Keratinocyte (primary cell): ENCODE measurements at regions not wholly inside any gene's neighbourhood (a gene's known extent, or its start where the extent isn't known, plus 50 kb on each side); places are given as distances from the start of the nearest gene placed in this dataset.

ENCODE experiments used
- DNase-seq: peaks from one replicate; pipeline ENCODE4 v3.0.0-alpha.2; 2011; ENCODE audit warnings: low read depth, missing footprints, low spot score
- FAIRE-seq: peaks from 2 replicates; lab custom pipeline; 2011; peaks lifted over from hg19 to GRCh38; lab: Jason Lieb, UNC
- H2AFZ ChIP-seq: 2 replicates; pipeline ENCODE4 v1.6.0; 2012; ENCODE audit warnings: low read length, control low read depth, inconsistent platforms; ENCODE audit not compliant: control insufficient read depth
- H3K27ac ChIP-seq: 2 replicates; pipeline ENCODE4 v1.5.1; 2011; ENCODE audit warnings: low read length; ENCODE audit not compliant: control insufficient read depth, insufficient read depth
- H3K27me3 ChIP-seq: 3 replicates; pipeline ENCODE4 v1.6.0; 2011; ENCODE audit warnings: low read length; ENCODE audit not compliant: control insufficient read depth, insufficient read depth; ENCODE audit errors: extremely low read depth
- H3K36me3 ChIP-seq, 2 experiments: 2 replicates in 1 of 2; 3 replicates in 1 of 2; pipeline ENCODE4 v1.5.1; 2011; ENCODE audit warnings: low read length in 2 of 2, mild to moderate bottlenecking in 1 of 2; ENCODE audit not compliant: control insufficient read depth in 2 of 2, insufficient read depth in 2 of 2; ENCODE audit errors: extremely low read depth in 1 of 2
- H3K4me1 ChIP-seq: 3 replicates; pipeline ENCODE4 v1.5.1; 2011; ENCODE audit warnings: low read length; ENCODE audit not compliant: control insufficient read depth, insufficient read depth; ENCODE audit errors: extremely low read depth
- H3K4me2 ChIP-seq: 3 replicates; pipeline ENCODE4 v1.6.0; 2011; ENCODE audit warnings: low read depth, low read length; ENCODE audit not compliant: control insufficient read depth, insufficient read depth; ENCODE audit errors: extremely low read depth
- H3K4me3 ChIP-seq, 3 experiments: fragments of 200-600 bp in 1 of 3; sonication (generic) in 1 of 3; 2 replicates in 2 of 3; 3 replicates in 1 of 3; pipeline ENCODE4 v1.5.1; 2011 to 2016; ENCODE audit warnings: low read length in 3 of 3, mild to moderate bottlenecking in 3 of 3, control low read depth in 2 of 3, inconsistent platforms in 1 of 3, low read depth in 1 of 3, mixed read lengths in 1 of 3, mixed run types in 1 of 3, moderate library complexity in 1 of 3; ENCODE audit not compliant: control insufficient read depth in 2 of 3, insufficient read depth in 2 of 3; ENCODE audit errors: extremely low read depth in 1 of 3
- H3K79me2 ChIP-seq: 2 replicates; pipeline ENCODE4 v1.6.0; 2012; ENCODE audit warnings: low read length; ENCODE audit not compliant: control insufficient read depth, insufficient read depth
- H3K9ac ChIP-seq: 3 replicates; pipeline ENCODE4 v1.6.0; 2011; ENCODE audit warnings: low read length; ENCODE audit not compliant: control insufficient read depth, insufficient read depth; ENCODE audit errors: extremely low read depth
- H3K9me1 ChIP-seq: 3 replicates; pipeline ENCODE4 v1.6.0; 2011; ENCODE audit warnings: low read length; ENCODE audit not compliant: control insufficient read depth, insufficient read depth; ENCODE audit errors: extremely low read depth
- H3K9me3 ChIP-seq: 2 replicates; pipeline ENCODE4 v1.5.1; 2012; ENCODE audit warnings: low read depth, low read length; ENCODE audit not compliant: control insufficient read depth
- H4K20me1 ChIP-seq: 3 replicates; pipeline ENCODE4 v1.6.0; 2011; ENCODE audit warnings: low read length; ENCODE audit not compliant: control insufficient read depth, insufficient read depth; ENCODE audit errors: extremely low read depth
- CTCF ChIP-seq, 3 experiments: IDR thresholded peaks in 1 of 3; conservative IDR thresholded peaks in 1 of 3; optimal IDR thresholded peaks in 1 of 3; 2 replicates in 2 of 3; 3 replicates in 1 of 3; pipeline versions ENCODE3 to v1.5.1; 2011; ENCODE audit warnings: low read length in 3 of 3, mild to moderate bottlenecking in 3 of 3, moderate library complexity in 2 of 3, control low read depth in 1 of 3, inconsistent platforms in 1 of 3; ENCODE audit not compliant: insufficient read depth in 2 of 3; ENCODE audit errors: extremely low read depth in 1 of 3
- EZH2 ChIP-seq: IDR thresholded peaks from one replicate; pipeline ENCODE4 v1.6.1; 2012; ENCODE audit warnings: inconsistent platforms, mild to moderate bottlenecking, low read length, moderate library complexity
- dilution Hi-C: fragments of 300-500 bp; cut with MboI; formaldehyde crosslinking; loops from one replicate; pipeline ENCODE4 v1.7.0; 2020; ENCODE audit warnings: low sequenced_read_pairs; ENCODE audit not compliant: extremely low pct_ligation_motif_present

- H2AFZ ChIP-seq, result no peak overlapping the region
- H3K27me3 ChIP-seq, result no peaks in the 10 kb centered on the region
- H3K4me1 ChIP-seq, result no peaks in the 10 kb centered on the region
- no peak for TF ChIP-seq EZH2
- TF ChIP-seq CTCF (optimal IDR thresholded peaks at IDR 0.05 in 1 of 3, IDR thresholded peaks at IDR 0.05 in 1 of 3, conservative IDR thresholded peaks at IDR 0.05 in 1 of 3; ENCODE audit: extremely low read depth in 1 of 3, insufficient read depth in 2 of 3, low read length in 3 of 3), result no peak
- H3K27ac ChIP-seq, result no peak overlapping the region
- no peaks in the 10 kb centered on the region for H3K79me2 ChIP-seq
- dilution Hi-C loops, result no loop called here
- no peaks in the 10 kb centered on the region for H3K9me1 ChIP-seq
- no peak overlapping the region for H3K4me3 ChIP-seq
- no peak overlapping the region for H3K4me2 ChIP-seq
- DNase-seq, result no peak
- no peaks in the 10 kb centered on the region for H3K36me3 ChIP-seq
- no peak overlapping the region for H3K9ac ChIP-seq
- H4K20me1 ChIP-seq, result no peaks in the 10 kb centered on the region
- no peaks in the 10 kb centered on the region for H3K9me3 ChIP-seq
- no peak for FAIRE-seq
These were observed 634.6 kb upstream of the ADGRL3 start for GRCh38 chr4:60565558-60565957.

GRCh38 chr4:60575336-60575735 lies 624.8 kb upstream of the ADGRL3 start:
- H3K27ac ChIP-seq, result no peak overlapping the region
- DNase-seq, result no peak
- dilution Hi-C loops, result no loop called here
- peaks cover 7% of the 10 kb centered on the region for H3K4me1 ChIP-seq
- no peaks in the 10 kb centered on the region for H3K9me3 ChIP-seq
- H3K9ac ChIP-seq, result no peak overlapping the region
- FAIRE-seq, result no peak
- no peak overlapping the region for H3K4me2 ChIP-seq
- no peak overlapping the region for H3K4me3 ChIP-seq
- H4K20me1 ChIP-seq, result no peaks in the 10 kb centered on the region
- H2AFZ ChIP-seq, result no peak overlapping the region
- H3K36me3 ChIP-seq, result no peaks in the 10 kb centered on the region
- no peaks in the 10 kb centered on the region for H3K27me3 ChIP-seq
- no peak for TF ChIP-seq CTCF (optimal IDR thresholded peaks at IDR 0.05 in 1 of 3, IDR thresholded peaks at IDR 0.05 in 1 of 3, conservative IDR thresholded peaks at IDR 0.05 in 1 of 3; ENCODE audit: extremely low read depth in 1 of 3, insufficient read depth in 2 of 3, low read length in 3 of 3)
- TF ChIP-seq EZH2, result no peak
- H3K79me2 ChIP-seq, result no peaks in the 10 kb centered on the region
- H3K9me1 ChIP-seq, result no peaks in the 10 kb centered on the region
